Common myeloid progenitor, CD34-positive (primary cell): ENCODE measurements at regions not wholly inside any gene's neighbourhood (a gene's known extent, or its start where the extent isn't known, plus 50 kb on each side); places are given as distances from the start of the nearest gene placed in this dataset.
"Not testable (repeated sequence)": the region's sequence is repeated elsewhere in the genome, so short reads cannot be mapped to it uniquely, and the experiment has no call there.

ENCODE experiments used
- CTCF ChIA-PET: fragments of 350-600 bp; sonication (Branson Sonifier 250); formaldehyde crosslinking; loops from one replicate; lab custom pipeline; 2021; ENCODE audit warnings: antibody characterized with exemption; lab: Charles Lee
- POLR2A ChIA-PET: fragments of 350-600 bp; sonication (Branson Sonifier 250); formaldehyde crosslinking; loops from one replicate; lab custom pipeline; 2021; ENCODE audit warnings: antibody characterized with exemption; lab: Charles Lee
- DNase-seq, 3 donors: peaks; one replicate each; pipeline versions ENCODE4 v3.0.0 to v3.0.0-alpha.2; 2013
- H3K27ac ChIP-seq, 2 experiments: 1 replicate in 1 of 2; 2 replicates in 1 of 2; pipeline ENCODE4 v1.7.0; 2013; ENCODE audit warnings: inconsistent platforms in 2 of 2, low read length in 2 of 2, mild to moderate bottlenecking in 2 of 2, low read depth in 1 of 2, moderate library complexity in 1 of 2; ENCODE audit not compliant: severe bottlenecking in 2 of 2, insufficient read depth in 1 of 2, poor library complexity in 1 of 2
- H3K27me3 ChIP-seq, 5 experiments: replicated peaks in 2 of 5; 1 replicate in 3 of 5; 2 replicates in 2 of 5; pipeline versions ENCODE4 v1.6.1 to v1.7.0; 2013; ENCODE audit warnings: low read length in 4 of 5, mild to moderate bottlenecking in 2 of 5, moderate library complexity in 2 of 5, inconsistent platforms in 1 of 5; ENCODE audit not compliant: insufficient read depth in 5 of 5, control insufficient read depth in 4 of 5
- H3K36me3 ChIP-seq, 4 experiments: 1 replicate in 2 of 4; 2 replicates in 2 of 4; pipeline versions ENCODE4 v1.6.1 to v1.7.0; 2013; ENCODE audit warnings: low read length in 3 of 4, control low read depth in 1 of 4, mild to moderate bottlenecking in 1 of 4; ENCODE audit not compliant: control insufficient read depth in 4 of 4, insufficient read depth in 4 of 4
- H3K4me1 ChIP-seq, 4 experiments: 1 replicate in 3 of 4; 2 replicates in 1 of 4; pipeline versions ENCODE4 v1.6.1 to v1.7.1; 2013; ENCODE audit warnings: low read length in 3 of 4, mild to moderate bottlenecking in 3 of 4, control low read depth in 1 of 4, inconsistent platforms in 1 of 4, moderate library complexity in 1 of 4; ENCODE audit not compliant: control insufficient read depth in 4 of 4, insufficient read depth in 4 of 4; ENCODE audit errors: control extremely low read depth in 1 of 4
- H3K4me3 ChIP-seq, 7 experiments: 1 replicate in 4 of 7; 2 replicates in 3 of 7; pipeline versions ENCODE4 v1.5.1 to v1.7.0; 2013; ENCODE audit warnings: mild to moderate bottlenecking in 7 of 7, low read length in 6 of 7, moderate library complexity in 6 of 7, inconsistent platforms in 2 of 7, low read depth in 2 of 7, control low read depth in 1 of 7; ENCODE audit not compliant: insufficient read depth in 4 of 7, control insufficient read depth in 1 of 7; ENCODE audit errors: extremely low read depth in 1 of 7
- H3K9me3 ChIP-seq, 5 experiments: 1 replicate in 4 of 5; 2 replicates in 1 of 5; pipeline versions ENCODE4 v1.6.1 to v1.7.1; 2013; ENCODE audit warnings: low read length in 4 of 5, mild to moderate bottlenecking in 2 of 5, inconsistent platforms in 1 of 5, low read depth in 1 of 5, moderate library complexity in 1 of 5; ENCODE audit not compliant: control insufficient read depth in 4 of 5, insufficient read depth in 2 of 5; ENCODE audit errors: control extremely low read depth in 1 of 5
- WGBS: methylation state at CpG from one replicate; pipeline ENCODE4 v1.1.5; 2013; ENCODE audit not compliant: insufficient coverage; 5-methylcytosine and 5-hydroxymethylcytosine counted together

DNA sequence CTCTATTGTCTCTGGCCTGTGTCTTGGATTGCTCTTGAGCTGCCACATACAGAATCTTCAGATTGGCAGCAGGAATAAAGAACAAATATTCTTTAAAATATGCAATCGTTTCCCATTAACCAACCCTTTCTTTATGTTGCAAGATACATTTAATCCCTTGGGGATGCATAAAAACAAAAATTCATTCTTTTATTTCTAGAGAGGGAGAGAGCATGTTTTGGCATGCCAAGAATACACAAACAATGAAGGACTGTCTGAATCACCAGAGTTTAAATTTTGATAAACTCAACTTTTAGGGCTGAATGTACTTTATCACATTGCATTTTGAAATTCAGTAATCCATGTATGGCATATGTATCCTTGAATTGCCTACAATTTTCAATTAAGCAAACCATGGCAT is 154.3 kb upstream of the SEMA3D start:
- Histone ChIP-seq H3K27me3 (no peaks in the 10 kb centered on the region), H3K9me3 (peaks cover 0 to 2% (median 0%) of the 10 kb centered on the region in 5 experiments), H3K4me1 (no peaks in the 10 kb centered on the region), H3K27ac (no peak overlapping the region), H3K4me3 (no peak overlapping the region), H3K36me3 (no peaks in the 10 kb centered on the region)
- WGBS = 80% methylated on average over 1 of the region's 1 CpG
- ChIA-PET CTCF (no interaction called here), POLR2A (no interaction called here)
- DNase-seq = no peak

DNA sequence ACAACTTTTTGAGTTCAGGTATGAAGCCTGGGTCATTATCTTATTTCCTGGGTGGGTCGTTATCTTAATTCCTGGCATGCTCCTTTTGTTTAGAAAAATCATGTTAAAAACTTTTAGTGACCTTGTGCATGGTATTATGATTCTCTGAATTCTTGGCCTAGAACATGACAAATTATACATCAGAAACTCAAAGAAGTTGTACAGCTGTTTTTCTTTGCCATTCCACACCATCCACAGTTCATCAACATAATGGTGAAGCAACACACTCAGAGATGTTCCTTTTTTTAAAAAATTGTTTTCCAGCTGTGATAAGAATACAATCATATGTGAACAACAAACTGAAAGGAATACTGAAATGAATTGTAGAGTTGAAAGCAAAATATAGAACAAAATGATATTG is 149.2 kb upstream of the SEMA3D start:
- ChIA-PET POLR2A (no interaction called here), CTCF (no interaction called here)
- no peak for DNase-seq
- no peaks in the 10 kb centered on the region for H3K27me3 ChIP-seq
- no peaks in the 10 kb centered on the region for H3K4me1 ChIP-seq
- no CpG with 5 or more reads among the region's 1 CpG for WGBS
- H3K9me3 ChIP-seq = no peaks in the 10 kb centered on the region
- H3K4me3 ChIP-seq = no peak overlapping the region
- H3K27ac ChIP-seq = no peak overlapping the region
- no peaks in the 10 kb centered on the region for H3K36me3 ChIP-seq

DNA sequence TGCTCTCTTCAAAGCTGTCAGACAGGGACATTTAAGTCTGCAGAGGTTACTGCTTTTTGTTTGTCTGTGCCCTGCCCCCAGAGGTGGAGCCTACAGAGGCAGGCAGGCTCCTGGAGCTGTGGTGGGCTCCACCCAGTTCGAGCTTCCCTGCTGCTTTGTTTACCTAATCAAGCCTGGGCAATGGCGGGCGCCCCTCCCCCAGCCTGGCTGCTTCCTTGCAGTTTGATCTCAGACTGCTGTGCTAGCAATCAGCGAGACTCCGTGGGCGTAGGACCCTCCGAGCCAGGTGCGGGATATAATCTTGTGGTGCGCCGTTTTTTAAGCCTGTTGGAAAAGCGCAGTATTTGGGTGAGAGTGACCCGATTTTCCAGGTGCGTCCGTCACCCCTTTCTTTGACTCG is 148.3 kb upstream of the SEMA3D start:
- DNase-seq, POLR2A ChIA-PET, H3K27me3 ChIP-seq, H3K4me1 ChIP-seq, CTCF ChIA-PET, H3K36me3 ChIP-seq, H3K27ac ChIP-seq, H3K4me3 ChIP-seq, H3K9me3 ChIP-seq: not testable (repeated sequence)
- no CpG with 5 or more reads among the region's 15 CpGs for WGBS

DNA sequence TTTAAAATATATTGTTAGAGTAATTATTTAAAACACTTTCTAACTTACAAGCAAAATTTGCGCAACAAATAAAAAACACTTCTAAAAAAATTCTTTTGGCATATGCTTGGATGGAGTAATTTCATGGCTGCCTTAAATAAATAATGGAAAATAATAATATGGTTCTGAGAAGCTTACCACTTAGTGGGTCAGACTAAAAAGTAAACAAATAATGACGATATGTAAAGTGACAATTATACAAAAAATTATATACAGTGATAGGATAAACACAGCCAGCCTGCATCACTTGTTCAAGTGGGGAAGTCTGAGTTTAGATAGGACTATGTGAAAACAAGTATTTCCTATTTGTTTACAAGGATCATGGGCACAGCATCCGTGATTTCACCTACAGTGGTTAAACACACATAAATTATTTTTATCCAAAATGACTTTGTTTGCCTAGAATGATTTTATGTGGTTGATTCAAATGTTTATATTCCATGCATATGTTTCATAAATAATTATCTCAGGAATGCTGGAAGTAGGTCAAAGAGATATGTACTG is 141.7 kb upstream of the SEMA3D start:
- no CpG with 5 or more reads among the region's 3 CpGs for WGBS
- Histone ChIP-seq H3K36me3 (no peaks in the 10 kb centered on the region), H3K27ac (no peak overlapping the region), H3K4me1 (peaks cover 0 to 5% (median 0%) of the 10 kb centered on the region in 4 experiments), H3K27me3 (no peaks in the 10 kb centered on the region), H3K4me3 (no peak overlapping the region), H3K9me3 (no peaks in the 10 kb centered on the region)
- DNase-seq = no peak
- ChIA-PET POLR2A (no interaction called here), CTCF (no interaction called here)

DNA sequence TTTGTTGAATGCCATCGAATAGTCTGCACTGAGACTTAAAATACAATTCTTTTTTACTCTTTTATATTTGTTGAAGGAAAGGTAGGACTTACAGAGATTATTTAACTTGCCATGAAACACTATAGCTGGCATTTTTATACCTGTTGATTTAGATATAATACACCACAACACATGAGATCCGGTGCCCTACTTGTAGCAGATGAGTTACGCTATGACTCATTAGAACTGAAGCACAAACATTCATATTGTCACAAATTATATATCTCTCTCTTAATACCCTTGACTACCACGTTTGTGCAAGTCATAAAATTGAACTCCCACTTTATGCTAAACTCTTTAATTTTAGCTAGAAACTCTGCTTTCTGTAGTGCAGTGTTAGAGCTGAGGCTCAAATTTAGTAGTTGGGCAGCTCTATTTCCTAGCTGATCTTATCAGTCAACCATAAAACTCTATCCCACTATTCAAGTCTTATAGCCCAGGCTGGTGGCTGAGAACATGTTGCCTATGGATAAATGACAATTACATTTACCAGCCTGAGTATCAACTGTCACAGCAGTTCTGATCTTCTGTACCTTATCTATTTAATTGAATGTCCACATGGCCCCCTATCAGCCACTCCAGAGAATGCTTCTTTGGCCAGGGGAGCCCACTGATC is 137.4 kb upstream of the SEMA3D start:
- no peak for DNase-seq
- Histone ChIP-seq H3K27ac (no peak overlapping the region), H3K4me1 (peaks cover 0 to 5% (median 0%) of the 10 kb centered on the region in 4 experiments), H3K36me3 (no peaks in the 10 kb centered on the region), H3K27me3 (no peaks in the 10 kb centered on the region), H3K9me3 (no peaks in the 10 kb centered on the region), H3K4me3 (no peak overlapping the region)
- CTCF ChIA-PET = interaction anchor here (0.5 to 0.6 kb wide), 2 partner anchors 39 to 1094 kb away, joined by 3 read pairs; no protein-coding TSS in a partner anchor
- WGBS = 80% methylated on average over 2 of the region's 4 CpGs
- POLR2A ChIA-PET = no interaction called here

DNA sequence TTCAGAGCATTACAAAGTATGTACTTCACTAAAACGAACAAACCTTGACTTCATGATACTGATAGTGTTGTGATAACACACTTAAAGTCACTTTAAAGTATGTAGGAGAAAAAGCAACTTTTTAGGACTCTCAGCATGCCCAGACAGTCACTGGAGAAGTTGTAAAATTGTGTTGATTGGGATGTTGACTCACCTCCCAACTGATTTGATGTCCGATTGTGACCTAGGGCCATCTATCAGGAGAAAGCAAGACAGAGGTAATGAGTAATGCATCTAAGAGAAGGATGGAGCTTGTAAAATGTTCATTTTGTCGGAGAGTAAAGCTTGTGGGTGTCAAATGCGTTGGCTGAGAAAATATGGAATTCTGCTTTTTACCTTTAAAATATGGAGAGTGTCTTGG is 135.4 kb upstream of the SEMA3D start:
- Histone ChIP-seq H3K9me3 (no peaks in the 10 kb centered on the region), H3K4me3 (no peak overlapping the region), H3K4me1 (peaks cover 0 to 5% (median 0%) of the 10 kb centered on the region in 4 experiments), H3K36me3 (no peaks in the 10 kb centered on the region), H3K27ac (no peak overlapping the region), H3K27me3 (no peaks in the 10 kb centered on the region)
- CTCF ChIA-PET = interaction anchor here (0.6 kb wide), 1 partner anchor 604 kb away, joined by 3 read pairs; no protein-coding TSS in a partner anchor
- POLR2A ChIA-PET = no interaction called here
- 100% methylated on average over 2 of the region's 4 CpGs for WGBS
- DNase-seq = no peak

DNA sequence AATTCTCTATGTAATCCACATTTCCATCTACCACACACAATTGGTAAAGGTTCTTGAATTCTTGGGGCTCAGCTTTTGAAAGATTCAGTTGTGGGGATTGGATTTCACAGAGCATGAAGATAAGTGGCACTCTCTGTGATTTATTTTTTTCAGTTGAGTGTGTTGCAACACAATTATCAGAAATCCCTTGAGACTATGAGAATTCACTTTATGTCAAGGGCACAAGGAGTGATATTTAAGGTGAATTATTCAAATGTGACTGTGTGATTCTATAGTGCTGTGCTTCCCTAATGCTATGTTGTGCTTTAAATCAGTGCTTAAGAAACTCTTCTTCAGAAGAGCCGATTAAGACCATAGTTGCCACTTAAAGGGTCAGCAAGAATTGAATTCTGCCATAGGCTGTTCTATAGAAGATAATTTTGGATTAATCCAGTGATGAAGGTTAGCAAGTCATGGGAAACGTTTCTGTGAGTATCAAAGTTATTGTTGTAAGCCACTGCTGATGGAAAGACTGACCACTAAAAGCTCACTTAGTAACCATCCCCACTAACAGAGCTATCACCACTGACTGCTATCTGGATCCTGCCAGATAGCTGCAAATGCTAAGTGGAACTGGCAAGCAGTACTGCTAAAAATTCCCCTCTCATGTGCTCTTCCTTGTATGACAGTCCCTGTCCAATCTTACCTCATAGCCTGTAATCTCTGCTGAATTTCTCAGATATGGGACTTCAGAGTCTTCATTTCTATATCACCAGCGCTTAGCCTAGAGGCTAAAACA is 134.0 kb upstream of the SEMA3D start:
- 100% methylated on average over 1 of the region's 3 CpGs for WGBS
- POLR2A ChIA-PET = no interaction called here
- H3K4me3 ChIP-seq = no peak overlapping the region
- no peak overlapping the region for H3K27ac ChIP-seq
- no peaks in the 10 kb centered on the region for H3K9me3 ChIP-seq
- DNase-seq = no peak
- H3K4me1 ChIP-seq = peaks cover 0 to 5% (median 0%) of the 10 kb centered on the region in 4 experiments
- CTCF ChIA-PET = interaction anchor here (1.4 kb wide), 1 partner anchor 25 kb away, joined by 3 read pairs; no protein-coding TSS in a partner anchor
- H3K36me3 ChIP-seq = no peaks in the 10 kb centered on the region
- H3K27me3 ChIP-seq = no peaks in the 10 kb centered on the region
